ENCODE measurements at regions not wholly inside any gene's neighbourhood (a gene's known extent, or its start where the extent isn't known, plus 50 kb on each side); places are given as distances from the start of the nearest gene placed in this dataset.

DNA sequence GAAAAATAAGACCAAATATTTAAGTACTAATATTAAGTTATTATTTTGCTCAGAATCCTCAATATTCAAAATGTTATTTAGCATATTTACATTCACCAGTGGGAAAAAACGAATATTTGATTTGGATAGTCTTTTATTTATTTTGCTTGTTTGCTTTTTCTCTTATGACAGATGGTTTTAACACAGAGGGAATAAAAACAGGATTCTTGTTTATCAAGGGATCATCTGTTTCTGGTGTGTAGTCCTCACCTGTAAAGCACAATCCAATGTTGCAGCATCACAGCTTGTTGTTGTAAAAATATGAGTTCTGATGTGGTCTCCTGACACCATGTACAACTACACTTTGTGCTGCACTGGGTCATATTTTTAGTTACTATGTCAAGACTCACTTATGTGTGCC is 103.9 kb downstream of the AVPR1A start:
- H3K36me3 ChIP-seq (replicated peaks in 1 of 2; ENCODE audit: control insufficient read depth in 1 of 2, insufficient read depth in 2 of 2, low read length in 1 of 2), result no peaks in the 10 kb centered on the region
- peaks cover 7% of the 10 kb centered on the region; the same call in 1 of the 2 replicates for H3K27me3 ChIP-seq (ENCODE audit: insufficient read depth)
- TF ChIP-seq, protein P1, sequence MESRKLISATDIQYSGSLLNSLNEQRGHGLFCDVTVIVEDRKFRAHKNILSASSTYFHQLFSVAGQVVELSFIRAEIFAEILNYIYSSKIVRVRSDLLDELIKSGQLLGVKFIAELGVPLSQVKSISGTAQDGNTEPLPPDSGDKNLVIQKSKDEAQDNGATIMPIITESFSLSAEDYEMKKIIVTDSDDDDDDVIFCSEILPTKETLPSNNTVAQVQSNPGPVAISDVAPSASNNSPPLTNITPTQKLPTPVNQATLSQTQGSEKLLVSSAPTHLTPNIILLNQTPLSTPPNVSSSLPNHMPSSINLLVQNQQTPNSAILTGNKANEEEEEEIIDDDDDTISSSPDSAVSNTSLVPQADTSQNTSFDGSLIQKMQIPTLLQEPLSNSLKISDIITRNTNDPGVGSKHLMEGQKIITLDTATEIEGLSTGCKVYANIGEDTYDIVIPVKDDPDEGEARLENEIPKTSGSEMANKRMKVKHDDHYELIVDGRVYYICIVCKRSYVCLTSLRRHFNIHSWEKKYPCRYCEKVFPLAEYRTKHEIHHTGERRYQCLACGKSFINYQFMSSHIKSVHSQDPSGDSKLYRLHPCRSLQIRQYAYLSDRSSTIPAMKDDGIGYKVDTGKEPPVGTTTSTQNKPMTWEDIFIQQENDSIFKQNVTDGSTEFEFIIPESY (IDR thresholded peaks at IDR 0.05; ENCODE audit: borderline replicate concordance, low read depth), result no peak
- TF ChIP-seq EZH2phosphoT487 (IDR thresholded peaks at IDR 0.05; ENCODE audit: borderline replicate concordance, low read depth), result no peak
- DNase-seq, result no peak
- no peak overlapping the region for H3K4me3 ChIP-seq (ENCODE audit: low read depth in 2 of 2, low read length in 1 of 2)
- CTCF ChIA-PET, result no interaction called here
- H3K4me2 ChIP-seq, result no peak overlapping the region
- 0% methylated on average over 1 of the region's 1 CpG for WGBS (ENCODE audit: low lambda C conversion rate)
- POLR2A ChIA-PET, result no interaction called here
- peaks cover 3% of the 10 kb centered on the region for H3F3A ChIP-seq (replicated peaks; ENCODE audit: insufficient read depth)
- no peaks in the 10 kb centered on the region for H3K79me2 ChIP-seq (ENCODE audit: insufficient read depth)
- H3K9me3 ChIP-seq, result no peaks in the 10 kb centered on the region
- no peaks in the 10 kb centered on the region for H4K20me1 ChIP-seq (ENCODE audit: insufficient read depth)
- H3K9me2 ChIP-seq, result no peaks in the 10 kb centered on the region
- no peak overlapping the region for H2AFZ ChIP-seq (ENCODE audit: low read depth)
- no peak overlapping the region for H3K9ac ChIP-seq
- H3K27ac ChIP-seq (ENCODE audit: low read depth in 2 of 2, low read length in 1 of 2), result no peak overlapping the region
- no peaks in the 10 kb centered on the region for H3K4me1 ChIP-seq (ENCODE audit: control insufficient read depth in 1 of 2, insufficient read depth in 2 of 2, low read depth in 1 of 2, low read length in 1 of 2)

DNA sequence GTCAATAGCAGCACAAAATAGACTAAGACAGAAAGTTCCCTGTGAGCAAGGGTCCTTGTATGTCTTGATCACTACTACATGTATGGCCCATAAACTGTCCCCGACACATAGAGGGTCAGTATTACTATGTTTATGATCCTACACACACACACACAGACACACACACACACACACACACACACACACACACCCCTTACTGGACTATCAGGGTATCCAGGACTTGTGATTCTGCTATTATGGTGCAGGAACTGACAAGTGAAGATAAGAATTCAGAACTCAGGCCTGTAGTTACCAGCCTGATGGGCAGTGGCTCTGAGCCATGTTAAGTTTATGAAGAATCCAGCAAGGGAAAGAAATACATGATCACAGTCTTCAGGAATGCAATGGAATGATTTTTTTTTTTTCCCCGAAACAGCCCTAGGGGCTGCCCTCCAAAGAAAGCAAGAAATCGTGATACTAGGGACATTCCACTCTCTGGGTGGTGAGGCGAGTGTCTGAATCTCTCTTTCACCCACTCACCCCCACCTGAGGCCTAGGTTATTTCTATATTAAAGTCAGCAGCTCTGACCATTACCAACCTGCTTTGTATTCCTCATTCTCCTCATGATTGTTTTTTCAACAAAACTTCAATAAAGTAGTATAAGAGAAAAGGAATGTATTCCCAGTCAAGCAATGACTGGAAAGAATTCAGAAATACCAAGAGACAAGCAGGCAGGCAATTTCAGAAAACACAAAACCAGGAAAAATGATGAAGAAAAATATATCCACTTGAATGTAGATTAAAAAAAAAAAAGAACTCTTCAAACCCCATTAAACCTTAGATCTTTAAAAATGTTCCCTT is 105.8 kb downstream of the AVPR1A start:
- Histone ChIP-seq H3K4me3 (ENCODE audit: low read depth in 2 of 2, low read length in 1 of 2) (no peak overlapping the region), H3K36me3 (replicated peaks in 1 of 2; ENCODE audit: control insufficient read depth in 1 of 2, insufficient read depth in 2 of 2, low read length in 1 of 2) (no peaks in the 10 kb centered on the region), H3K9ac (no peak overlapping the region), H3K79me2 (ENCODE audit: insufficient read depth) (no peaks in the 10 kb centered on the region), H3K4me1 (ENCODE audit: control insufficient read depth in 1 of 2, insufficient read depth in 2 of 2, low read depth in 1 of 2, low read length in 1 of 2) (no peaks in the 10 kb centered on the region), H4K20me1 (ENCODE audit: insufficient read depth) (no peaks in the 10 kb centered on the region), H3K27ac (ENCODE audit: low read depth in 2 of 2, low read length in 1 of 2) (0 out of 4 replicates have a peak overlapping the region, but pooled peaks of 1 of the 2 experiments have one; percentile 16), H3K27me3 (ENCODE audit: insufficient read depth) (peaks cover under 1% of the 10 kb centered on the region; the same call in 1 of the 2 replicates), H3K9me2 (no peaks in the 10 kb centered on the region), H3F3A (replicated peaks; ENCODE audit: insufficient read depth) (peaks cover 3% of the 10 kb centered on the region), H3K4me2 (no peak overlapping the region; the same call in 1 of the 2 replicates), H2AFZ (ENCODE audit: low read depth) (no peak overlapping the region), H3K9me3 (no peaks in the 10 kb centered on the region)
- no peak for DNase-seq
- ChIA-PET CTCF (no interaction called here), POLR2A (no interaction called here)
- WGBS (ENCODE audit: low lambda C conversion rate), result 10% methylated on average over 4 of the region's 4 CpGs
- no peak for TF ChIP-seq TAF1 (IDR thresholded peaks at IDR 0.05; ENCODE audit: borderline replicate concordance, low read depth, low read length)
- TF ChIP-seq JUND (IDR thresholded peaks at IDR 0.05), result no peak
- TF ChIP-seq, protein P2, sequence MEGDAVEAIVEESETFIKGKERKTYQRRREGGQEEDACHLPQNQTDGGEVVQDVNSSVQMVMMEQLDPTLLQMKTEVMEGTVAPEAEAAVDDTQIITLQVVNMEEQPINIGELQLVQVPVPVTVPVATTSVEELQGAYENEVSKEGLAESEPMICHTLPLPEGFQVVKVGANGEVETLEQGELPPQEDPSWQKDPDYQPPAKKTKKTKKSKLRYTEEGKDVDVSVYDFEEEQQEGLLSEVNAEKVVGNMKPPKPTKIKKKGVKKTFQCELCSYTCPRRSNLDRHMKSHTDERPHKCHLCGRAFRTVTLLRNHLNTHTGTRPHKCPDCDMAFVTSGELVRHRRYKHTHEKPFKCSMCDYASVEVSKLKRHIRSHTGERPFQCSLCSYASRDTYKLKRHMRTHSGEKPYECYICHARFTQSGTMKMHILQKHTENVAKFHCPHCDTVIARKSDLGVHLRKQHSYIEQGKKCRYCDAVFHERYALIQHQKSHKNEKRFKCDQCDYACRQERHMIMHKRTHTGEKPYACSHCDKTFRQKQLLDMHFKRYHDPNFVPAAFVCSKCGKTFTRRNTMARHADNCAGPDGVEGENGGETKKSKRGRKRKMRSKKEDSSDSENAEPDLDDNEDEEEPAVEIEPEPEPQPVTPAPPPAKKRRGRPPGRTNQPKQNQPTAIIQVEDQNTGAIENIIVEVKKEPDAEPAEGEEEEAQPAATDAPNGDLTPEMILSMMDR (IDR thresholded peaks at IDR 0.05), result no peak
- TF ChIP-seq CHD2 (IDR thresholded peaks at IDR 0.05; ENCODE audit: low read length, partially characterized antibody), result no peak
- no peak for TF ChIP-seq POLR2AphosphoS5 (IDR thresholded peaks at IDR 0.05; ENCODE audit: low read depth, low read length)
- no peak for TF ChIP-seq FOXM1 (IDR thresholded peaks at IDR 0.05; ENCODE audit: low read depth)
- TF ChIP-seq, protein P3, sequence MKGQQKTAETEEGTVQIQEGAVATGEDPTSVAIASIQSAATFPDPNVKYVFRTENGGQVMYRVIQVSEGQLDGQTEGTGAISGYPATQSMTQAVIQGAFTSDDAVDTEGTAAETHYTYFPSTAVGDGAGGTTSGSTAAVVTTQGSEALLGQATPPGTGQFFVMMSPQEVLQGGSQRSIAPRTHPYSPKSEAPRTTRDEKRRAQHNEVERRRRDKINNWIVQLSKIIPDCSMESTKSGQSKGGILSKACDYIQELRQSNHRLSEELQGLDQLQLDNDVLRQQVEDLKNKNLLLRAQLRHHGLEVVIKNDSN (IDR thresholded peaks at IDR 0.05; ENCODE audit: borderline replicate concordance, low read depth), result no peak
- TF ChIP-seq, protein P4, sequence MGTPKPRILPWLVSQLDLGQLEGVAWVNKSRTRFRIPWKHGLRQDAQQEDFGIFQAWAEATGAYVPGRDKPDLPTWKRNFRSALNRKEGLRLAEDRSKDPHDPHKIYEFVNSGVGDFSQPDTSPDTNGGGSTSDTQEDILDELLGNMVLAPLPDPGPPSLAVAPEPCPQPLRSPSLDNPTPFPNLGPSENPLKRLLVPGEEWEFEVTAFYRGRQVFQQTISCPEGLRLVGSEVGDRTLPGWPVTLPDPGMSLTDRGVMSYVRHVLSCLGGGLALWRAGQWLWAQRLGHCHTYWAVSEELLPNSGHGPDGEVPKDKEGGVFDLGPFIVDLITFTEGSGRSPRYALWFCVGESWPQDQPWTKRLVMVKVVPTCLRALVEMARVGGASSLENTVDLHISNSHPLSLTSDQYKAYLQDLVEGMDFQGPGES (IDR thresholded peaks at IDR 0.05; ENCODE audit: low read depth, low read length), result no peak
- TF ChIP-seq, protein P5, sequence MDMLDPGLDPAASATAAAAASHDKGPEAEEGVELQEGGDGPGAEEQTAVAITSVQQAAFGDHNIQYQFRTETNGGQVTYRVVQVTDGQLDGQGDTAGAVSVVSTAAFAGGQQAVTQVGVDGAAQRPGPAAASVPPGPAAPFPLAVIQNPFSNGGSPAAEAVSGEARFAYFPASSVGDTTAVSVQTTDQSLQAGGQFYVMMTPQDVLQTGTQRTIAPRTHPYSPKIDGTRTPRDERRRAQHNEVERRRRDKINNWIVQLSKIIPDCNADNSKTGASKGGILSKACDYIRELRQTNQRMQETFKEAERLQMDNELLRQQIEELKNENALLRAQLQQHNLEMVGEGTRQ (IDR thresholded peaks at IDR 0.05; ENCODE audit: borderline replicate concordance, low read depth, low read length), result no peak
- no peak for TF ChIP-seq TEAD4 (IDR thresholded peaks at IDR 0.05; ENCODE audit: borderline replicate concordance, insufficient read depth)
- no peak for TF ChIP-seq MXI1 (IDR thresholded peaks at IDR 0.05; ENCODE audit: low read depth, low read length)
- no peak for TF ChIP-seq NFIC (IDR thresholded peaks at IDR 0.05; ENCODE audit: borderline replicate concordance)
- no peak for TF ChIP-seq EZH2phosphoT487 (IDR thresholded peaks at IDR 0.05; ENCODE audit: borderline replicate concordance, low read depth)
- no peak for TF ChIP-seq RXRA (IDR thresholded peaks at IDR 0.05; ENCODE audit: borderline replicate concordance, low read depth)
- no peak for TF ChIP-seq FOSL2 (IDR thresholded peaks at IDR 0.05; ENCODE audit: borderline replicate concordance, low read depth)
- no peak for TF ChIP-seq NRF1 (IDR thresholded peaks at IDR 0.05; ENCODE audit: low read depth, low read length)
- no peak for TF ChIP-seq EP300 (IDR thresholded peaks at IDR 0.05; ENCODE audit: borderline replicate concordance in 1 of 2, low read depth in 1 of 2, low read length in 1 of 2)
- TF ChIP-seq SMC3 (IDR thresholded peaks at IDR 0.05; ENCODE audit: low read depth, low read length), result no peak
- TF ChIP-seq GABPA (IDR thresholded peaks at IDR 0.05; ENCODE audit: low read depth), result no peak

Measured in SK-N-SH (cell line).